ENCODE measurements at regions not wholly inside any gene's neighbourhood (a gene's known extent, or its start where the extent isn't known, plus 50 kb on each side); places are given as distances from the start of the nearest gene placed in this dataset.
"Not testable (repeated sequence)": the region's sequence is repeated elsewhere in the genome, so short reads cannot be mapped to it uniquely, and the experiment has no call there.

- DNase-seq (ENCODE audit: low read depth in 2 of 2) = peak; percentile 3 to 49
Measured at GRCh38 chr5:90134892-90135291, 274.7 kb downstream of the CETN3 start.

DNA sequence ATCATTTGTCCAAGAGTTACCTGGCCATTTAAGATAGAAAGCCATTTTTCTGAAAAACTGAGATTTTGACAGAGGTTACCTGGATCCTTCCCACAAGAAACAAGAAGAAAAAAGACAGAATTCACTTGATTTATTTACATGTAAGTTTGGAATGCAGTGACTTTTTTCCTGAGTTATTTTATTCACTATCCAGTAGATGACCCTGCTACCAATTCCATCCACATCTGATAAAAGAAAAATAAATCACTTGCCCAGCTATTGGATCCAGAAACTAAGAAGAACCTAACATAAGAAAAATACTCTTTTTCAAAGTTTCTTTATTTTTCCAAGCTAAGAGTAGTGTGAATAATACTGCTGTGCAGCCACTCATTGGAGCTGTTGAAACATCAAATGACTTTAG, 275.2 kb downstream of the CETN3 start:
- no peak for DNase-seq (ENCODE audit: low read depth in 2 of 2)

DNA sequence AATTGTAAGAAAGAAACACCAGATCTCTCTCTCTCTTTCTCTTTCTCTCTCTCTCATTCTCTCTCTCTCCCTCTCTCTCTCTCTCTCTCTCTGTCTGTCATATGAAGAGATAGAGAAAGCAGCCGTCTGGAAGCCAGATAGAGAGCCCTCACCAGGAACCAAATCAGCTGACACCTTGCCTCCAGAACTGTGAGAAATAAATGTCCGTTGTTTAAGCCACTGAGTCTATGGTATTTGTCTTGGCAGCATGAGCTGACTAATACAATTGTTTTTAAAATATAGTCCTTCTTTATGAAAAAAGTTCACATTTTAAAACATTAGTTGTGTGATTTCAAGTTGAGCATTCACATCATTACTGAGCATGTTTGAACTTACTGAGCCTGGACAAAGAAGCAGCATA, 275.6 kb downstream of the CETN3 start:
- DNase-seq (ENCODE audit: low read depth in 2 of 2) = no peak

GRCh38 chr5:90131383-90132133, 278.0 kb downstream of the CETN3 start:
- no peak for DNase-seq (ENCODE audit: low read depth in 2 of 2)

GRCh38 chr5:90128551-90128950, 281.0 kb downstream of the CETN3 start:
- DNase-seq (ENCODE audit: low read depth in 2 of 2) = no peak

DNA sequence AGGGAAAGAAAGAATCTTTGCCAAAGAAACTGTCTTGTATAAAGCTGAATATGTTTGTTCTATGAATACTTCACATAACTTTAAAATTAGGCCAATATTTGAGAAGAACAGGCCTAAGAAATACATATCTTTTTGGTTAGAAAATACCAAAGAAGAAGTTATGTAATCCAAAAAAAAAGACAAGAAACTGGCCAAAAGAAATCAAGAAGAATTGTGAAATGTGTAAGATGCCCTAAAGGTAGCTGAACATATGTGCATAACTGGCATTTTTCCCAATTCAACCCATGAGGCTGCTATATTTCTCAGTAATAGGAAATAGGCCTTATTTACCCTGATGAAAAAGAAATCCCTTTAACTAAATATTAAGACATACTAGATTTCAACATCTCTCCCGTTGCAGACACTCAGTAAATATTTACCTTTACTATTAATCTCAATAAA, 290.0 kb downstream of the CETN3 start:
- DNase-seq (ENCODE audit: low read depth in 2 of 2) = no peak

GRCh38 chr5:90117005-90117404, 292.6 kb downstream of the CETN3 start:
- DNase-seq (ENCODE audit: low read depth in 2 of 2) = no peak

- DNase-seq (ENCODE audit: low read depth in 2 of 2) = no peak
Measured at GRCh38 chr5:90113108-90113507, 296.4 kb downstream of the CETN3 start.

GRCh38 chr5:90112033-90112692, 297.4 kb downstream of the CETN3 start:
- no peak for DNase-seq (ENCODE audit: low read depth in 2 of 2)

DNA sequence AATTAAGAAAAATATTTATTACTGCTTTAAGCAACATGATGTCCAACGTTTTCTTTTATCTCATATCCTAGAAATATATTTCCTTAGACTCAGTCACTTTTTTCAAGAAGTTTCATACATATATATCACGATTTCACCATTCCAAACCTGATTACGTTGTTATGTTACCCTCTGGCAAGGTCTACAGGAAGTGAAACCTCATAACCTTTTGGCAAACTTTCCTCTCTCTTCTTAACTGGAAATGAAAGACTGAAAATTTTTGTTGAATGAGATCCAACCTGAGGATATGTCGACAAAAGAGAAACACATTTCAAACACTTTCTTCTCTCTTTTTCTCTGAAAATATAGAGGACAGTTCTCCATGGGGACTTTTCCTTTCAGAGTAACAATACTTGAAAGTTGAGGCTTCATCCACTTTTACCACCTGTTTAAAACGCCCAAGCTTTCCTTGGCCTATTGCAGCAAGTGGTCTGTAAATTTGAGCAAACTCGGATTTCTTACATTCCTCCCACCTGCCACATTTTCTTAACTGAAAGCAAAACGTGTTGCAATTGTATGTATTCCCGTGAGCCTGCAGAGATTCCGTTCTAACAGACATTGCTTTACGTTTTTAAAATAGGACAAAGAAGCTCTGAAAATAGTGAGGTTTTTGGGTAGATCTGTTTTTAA, 298.1 kb downstream of the CETN3 start:
- DNase-seq (ENCODE audit: low read depth in 2 of 2) = peak; percentile 2 to 20

- DNase-seq (ENCODE audit: low read depth in 2 of 2) = no peak
Measured at GRCh38 chr5:90109285-90109684, 300.3 kb downstream of the CETN3 start.

DNA sequence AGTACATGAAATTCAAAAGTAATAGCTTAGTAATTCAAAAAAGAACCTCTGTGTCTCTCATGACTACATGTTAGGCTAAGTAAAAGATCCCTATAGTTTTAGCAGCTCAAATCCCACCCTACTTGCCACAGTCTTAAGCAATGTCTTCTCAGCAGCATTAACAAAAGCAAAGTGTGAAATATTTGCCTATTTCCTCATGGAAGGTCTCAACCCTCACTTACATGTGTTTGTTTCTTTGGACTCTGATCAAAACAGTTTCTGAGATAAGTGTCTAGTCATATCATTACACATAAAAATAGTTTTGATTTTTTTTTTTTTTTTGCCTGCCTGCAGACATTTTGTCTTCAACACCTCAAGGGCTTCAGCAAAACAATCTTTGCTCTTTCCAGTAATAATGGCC, 310.5 kb downstream of the CETN3 start:
- no peak for DNase-seq (ENCODE audit: low read depth in 2 of 2)

DNA sequence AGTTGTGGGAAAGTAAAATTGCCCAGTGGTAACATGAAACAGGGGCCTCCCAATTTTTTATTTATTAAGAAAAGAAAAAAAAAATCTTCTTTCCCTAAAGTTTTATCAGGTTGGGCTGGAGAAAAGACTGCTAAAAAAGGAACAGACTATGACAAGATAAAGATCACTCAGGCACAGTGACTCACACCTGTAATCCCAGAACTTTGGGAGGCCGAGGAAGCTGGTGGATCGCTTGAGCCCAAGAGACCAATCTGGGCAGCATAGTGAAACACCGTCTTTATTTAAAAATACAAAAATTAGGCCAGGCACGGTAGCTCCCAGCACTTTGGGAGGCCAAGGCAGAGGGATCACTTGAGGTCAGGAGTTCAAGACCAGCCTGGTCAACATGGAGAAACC, 312.5 kb downstream of the CETN3 start:
- DNase-seq (ENCODE audit: low read depth in 2 of 2) = no peak

DNA sequence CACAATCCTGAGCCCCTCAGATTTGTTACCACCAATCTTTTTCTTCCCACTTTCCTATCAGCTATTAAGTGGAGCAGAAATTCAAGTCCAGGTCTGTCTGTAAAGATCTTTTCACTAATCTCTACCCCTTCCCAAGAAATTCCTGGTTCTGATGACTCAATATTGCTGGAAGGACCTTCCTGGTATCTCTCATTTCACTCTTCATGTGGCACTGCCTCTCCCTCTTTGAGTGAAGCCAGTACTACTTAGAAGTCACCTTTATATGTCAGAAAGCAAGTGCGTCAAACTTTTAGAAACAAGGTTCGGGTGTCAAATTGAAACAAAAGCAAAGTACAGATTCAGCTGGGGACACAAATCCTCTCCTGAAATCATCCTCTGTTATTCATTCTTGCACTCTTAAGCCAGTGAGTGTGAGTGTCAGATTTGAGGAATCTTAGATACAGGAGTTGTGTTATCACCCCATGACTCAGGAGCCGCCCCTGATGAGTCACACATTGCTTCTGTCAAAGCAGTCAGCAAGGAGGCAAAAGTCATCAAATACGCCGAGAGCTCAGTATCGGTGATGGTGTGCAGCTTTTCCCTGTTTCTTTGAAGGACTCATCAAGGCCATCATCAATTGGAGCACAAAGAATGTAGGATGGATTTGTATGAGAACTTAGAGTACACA, 313.0 kb downstream of the CETN3 start:
- peak in 1 of 2 donors; percentile 21 for DNase-seq (ENCODE audit: low read depth in 2 of 2)

DNA sequence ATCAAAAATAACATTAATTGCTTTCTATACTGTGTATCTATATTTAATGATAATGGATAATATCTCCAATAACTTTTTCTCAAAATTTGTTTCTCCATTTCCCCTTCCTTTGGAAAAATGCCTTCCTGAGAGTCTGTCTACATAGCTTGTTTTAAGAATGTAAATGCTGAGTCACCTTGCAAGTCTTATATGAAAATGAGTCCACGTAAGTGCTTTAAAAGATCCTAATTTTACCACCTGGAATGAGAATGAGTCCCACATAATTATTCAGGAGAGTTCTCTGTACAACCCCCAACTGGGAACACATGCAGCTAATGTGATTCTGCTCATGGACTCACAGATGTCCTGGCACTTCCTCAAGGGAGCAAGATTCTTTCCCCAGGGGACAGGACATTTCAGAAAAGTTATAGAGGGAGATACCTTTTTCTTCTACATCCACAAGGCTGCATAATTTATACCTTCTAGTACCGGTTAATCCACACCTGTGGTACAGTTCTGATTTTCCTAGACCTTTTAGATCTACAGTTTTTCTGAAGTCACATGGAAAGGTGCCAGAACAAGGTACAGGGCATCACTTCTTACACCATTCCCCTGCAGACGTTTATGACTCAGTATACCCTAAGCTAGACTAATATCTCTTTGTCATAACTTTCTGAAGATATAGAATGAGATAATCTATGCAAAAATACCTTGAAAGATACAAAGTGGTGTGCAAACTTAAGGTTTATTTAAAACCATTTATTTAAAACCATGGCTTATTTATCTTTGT, 314.1 kb downstream of the CETN3 start:
- no peak for DNase-seq (ENCODE audit: low read depth in 2 of 2)

- no peak for DNase-seq (ENCODE audit: low read depth in 2 of 2)
Measured at GRCh38 chr5:90093751-90094485, 315.6 kb downstream of the CETN3 start.

- no peak for DNase-seq (ENCODE audit: low read depth in 2 of 2)
Measured at GRCh38 chr5:90092734-90093133, 316.8 kb downstream of the CETN3 start.

DNA sequence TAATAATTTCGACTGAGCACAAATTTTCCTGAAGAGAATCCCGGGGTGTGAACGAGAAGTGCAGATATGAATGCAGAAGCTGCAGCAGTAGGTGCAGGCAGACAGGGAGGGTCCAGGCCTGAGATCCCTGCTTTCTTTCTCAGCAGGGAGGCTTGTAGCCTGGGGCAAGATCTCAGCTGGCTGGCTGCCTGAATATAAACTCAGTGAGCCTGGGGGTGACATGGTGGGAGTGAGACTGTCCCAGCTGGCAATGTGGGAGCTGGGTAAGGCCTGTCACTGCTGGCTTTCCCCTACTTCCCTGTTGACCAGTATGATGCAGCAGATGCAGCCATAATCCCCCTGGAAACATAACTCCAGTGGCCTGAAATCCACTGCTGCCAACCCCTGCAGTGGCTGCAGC, 325.2 kb downstream of the CETN3 start:
- DNase-seq (ENCODE audit: low read depth in 2 of 2) = no peak

GRCh38 chr5:90073026-90073570, 336.5 kb downstream of the CETN3 start:
- not testable (repeated sequence) for DNase-seq (ENCODE audit: low read depth in 2 of 2)

GRCh38 chr5:90071656-90072055, 337.9 kb downstream of the CETN3 start:
- no peak for DNase-seq (ENCODE audit: low read depth in 2 of 2)

Measured in lung microvascular endothelial cell (primary cell).